ENCODE measurements at regions not wholly inside any gene's neighbourhood (a gene's known extent, or its start where the extent isn't known, plus 50 kb on each side); places are given as distances from the start of the nearest gene placed in this dataset.

DNA sequence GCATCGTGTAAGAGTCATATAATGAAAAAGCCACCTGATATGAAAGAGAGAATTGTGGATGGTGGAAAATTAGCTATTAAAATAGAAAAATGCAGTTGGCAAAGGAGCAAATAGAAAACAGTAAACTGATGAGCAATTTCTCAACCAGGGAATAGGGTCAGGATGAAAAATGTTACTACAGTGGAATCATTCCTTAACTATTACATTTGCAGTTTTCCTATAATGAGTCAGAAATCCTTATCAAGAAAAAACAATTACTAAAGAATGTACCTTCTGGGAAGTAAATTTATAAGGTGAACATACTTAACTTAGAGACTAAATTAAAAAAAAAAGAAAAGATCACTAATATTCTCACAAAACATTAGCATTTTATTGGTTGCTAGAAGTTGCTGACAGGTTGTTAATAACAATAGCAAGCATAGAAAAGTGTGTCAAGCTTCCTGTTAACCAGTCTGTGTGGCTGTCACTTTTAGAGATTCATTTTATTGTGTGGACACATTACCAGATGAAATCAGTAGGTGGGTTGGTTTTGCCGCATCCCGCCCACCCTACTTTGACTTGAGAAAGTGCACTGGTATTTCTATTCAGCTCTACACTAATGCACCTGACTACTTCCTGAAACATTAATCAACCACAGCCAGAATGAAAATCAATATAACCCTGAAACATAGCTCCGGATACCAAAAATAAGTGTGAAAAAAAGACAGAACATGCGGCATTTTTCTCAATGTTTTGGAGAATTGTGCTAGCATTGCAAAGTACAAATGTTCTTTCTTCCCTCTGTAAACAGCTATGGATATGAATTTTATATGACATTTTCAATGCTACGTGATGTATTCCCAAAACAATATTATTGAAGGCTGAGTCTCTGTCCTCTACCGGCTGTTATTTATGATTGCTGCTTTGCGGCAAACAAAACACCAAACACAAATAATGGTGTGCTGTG lies 576.7 kb downstream of the SLC16A7 start:
- no peaks in the 10 kb centered on the region for H3K4me1 ChIP-seq (ENCODE audit: control insufficient read depth, insufficient read depth, low read length)
- ATAC-seq (no peak), DNase-seq (no peak)
- no peak overlapping the region for H3K4me3 ChIP-seq (ENCODE audit: low read length)
- WGBS = 76% methylated on average over 8 of the region's 8 CpGs
- no peaks in the 10 kb centered on the region for H3K9me3 ChIP-seq (ENCODE audit: control insufficient read depth, low read length)
- intact Hi-C loops (cut with DNase I) = no loop called here
- H3K27me3 ChIP-seq (ENCODE audit: control insufficient read depth, insufficient read depth) = no peaks in the 10 kb centered on the region
- no peak overlapping the region for H3K27ac ChIP-seq (ENCODE audit: low read length)

DNA sequence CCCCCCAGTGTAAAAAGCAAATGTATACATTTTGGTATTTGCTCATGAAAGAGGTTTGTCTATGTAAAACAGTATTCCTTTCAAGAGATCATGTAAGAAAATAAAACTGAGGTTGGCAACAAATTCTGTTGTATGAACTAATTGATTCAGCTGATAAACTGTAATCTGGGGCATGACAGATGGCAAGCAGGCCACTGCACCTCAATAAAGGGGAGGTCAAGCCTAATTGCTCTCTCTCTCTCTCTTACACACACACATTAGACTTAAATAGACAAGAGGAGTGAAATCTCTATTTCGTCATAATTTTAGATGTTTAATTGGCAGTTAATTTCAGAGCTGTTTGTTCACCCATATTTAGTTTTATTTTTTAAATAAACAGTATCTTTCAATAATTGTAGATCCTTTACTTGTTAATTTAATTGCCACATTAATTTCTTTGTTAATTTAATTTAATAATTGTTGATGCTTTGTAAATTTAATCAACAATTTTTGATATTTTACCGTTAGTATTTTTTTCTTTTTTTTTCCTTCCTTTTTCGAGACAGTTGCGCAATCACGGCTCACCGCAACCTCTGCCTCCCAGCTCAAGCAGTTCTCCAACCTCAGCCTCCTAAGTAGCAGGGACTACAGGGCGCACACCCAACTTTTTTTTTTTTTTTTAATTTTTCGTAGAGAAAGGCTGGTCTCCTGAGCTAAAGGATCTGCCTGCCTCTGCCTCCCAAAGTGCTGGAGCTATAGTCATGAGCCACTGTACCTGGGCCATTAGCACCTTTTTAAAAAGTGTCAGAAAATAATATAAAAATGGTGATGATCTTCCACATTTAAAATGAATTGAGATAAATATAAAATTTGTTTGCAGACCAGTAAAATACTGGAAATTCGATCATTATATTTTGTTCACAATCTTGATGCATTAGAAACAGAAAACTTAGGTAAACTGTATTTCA lies 577.7 kb downstream of the SLC16A7 start:
- Histone ChIP-seq H3K27ac (ENCODE audit: low read length) (no peak overlapping the region), H3K4me1 (ENCODE audit: control insufficient read depth, insufficient read depth, low read length) (no peaks in the 10 kb centered on the region), H3K4me3 (ENCODE audit: low read length) (no peak overlapping the region), H3K9me3 (ENCODE audit: control insufficient read depth, low read length) (no peaks in the 10 kb centered on the region), H3K27me3 (ENCODE audit: control insufficient read depth, insufficient read depth) (no peaks in the 10 kb centered on the region)
- WGBS = 85% methylated on average over 9 of the region's 9 CpGs
- DNase-seq (no peak), ATAC-seq (no peak)
- intact Hi-C loops (cut with DNase I) = no loop called here

DNA sequence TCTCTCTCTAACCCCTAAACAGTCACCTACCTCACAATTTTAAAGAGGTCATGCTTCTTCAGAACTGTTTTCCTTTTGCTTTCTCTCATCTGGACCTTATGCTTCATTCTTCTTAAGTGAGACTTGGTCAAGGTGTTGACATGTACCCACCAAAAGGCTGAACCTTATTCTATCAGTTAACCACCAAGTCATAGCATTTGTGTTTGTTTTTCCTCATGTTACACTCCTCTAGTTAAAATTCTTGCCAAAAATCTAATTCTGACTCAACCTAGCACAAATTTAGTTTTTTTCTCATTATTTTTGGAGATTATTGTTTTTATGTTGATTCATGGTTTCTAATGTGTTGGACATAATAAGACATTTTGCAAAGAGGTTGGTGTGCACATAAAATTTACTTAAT lies 578.6 kb downstream of the SLC16A7 start:
- no peak for ATAC-seq
- H3K4me3 ChIP-seq (ENCODE audit: low read length) = no peak overlapping the region
- intact Hi-C loops (cut with DNase I) = no loop called here
- H3K27ac ChIP-seq (ENCODE audit: low read length) = no peak overlapping the region
- H3K9me3 ChIP-seq (ENCODE audit: control insufficient read depth, low read length) = no peaks in the 10 kb centered on the region
- H3K4me1 ChIP-seq (ENCODE audit: control insufficient read depth, insufficient read depth, low read length) = no peaks in the 10 kb centered on the region
- DNase-seq = no peak
- H3K27me3 ChIP-seq (ENCODE audit: control insufficient read depth, insufficient read depth) = no peaks in the 10 kb centered on the region

DNA sequence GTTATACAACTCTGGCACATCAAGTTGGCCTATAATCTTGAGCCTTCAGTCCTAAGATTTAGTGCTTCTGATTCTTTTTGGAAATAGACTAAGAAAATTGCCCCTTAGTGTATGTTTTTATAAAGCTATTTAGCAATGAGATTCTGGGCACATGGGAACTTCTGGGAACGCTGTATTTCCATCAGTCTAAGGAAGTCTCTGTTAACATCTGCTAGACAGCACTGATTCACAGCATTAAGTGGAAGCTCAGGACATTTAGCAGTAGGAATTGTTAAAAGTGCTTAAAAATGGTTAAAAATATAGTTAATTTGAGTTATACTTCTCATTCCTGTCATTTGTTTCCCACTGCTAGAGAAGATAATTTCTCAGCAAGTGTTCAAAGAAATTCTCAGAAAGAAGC lies 579.1 kb downstream of the SLC16A7 start:
- Histone ChIP-seq H3K4me1 (ENCODE audit: control insufficient read depth, insufficient read depth, low read length) (no peaks in the 10 kb centered on the region), H3K27ac (ENCODE audit: low read length) (no peak overlapping the region), H3K9me3 (ENCODE audit: control insufficient read depth, low read length) (no peaks in the 10 kb centered on the region), H3K27me3 (ENCODE audit: control insufficient read depth, insufficient read depth) (no peaks in the 10 kb centered on the region), H3K4me3 (ENCODE audit: low read length) (no peak overlapping the region)
- no peak for ATAC-seq
- intact Hi-C loops (cut with DNase I) = no loop called here
- no peak for DNase-seq
- 42% methylated on average over 1 of the region's 1 CpG for WGBS

DNA sequence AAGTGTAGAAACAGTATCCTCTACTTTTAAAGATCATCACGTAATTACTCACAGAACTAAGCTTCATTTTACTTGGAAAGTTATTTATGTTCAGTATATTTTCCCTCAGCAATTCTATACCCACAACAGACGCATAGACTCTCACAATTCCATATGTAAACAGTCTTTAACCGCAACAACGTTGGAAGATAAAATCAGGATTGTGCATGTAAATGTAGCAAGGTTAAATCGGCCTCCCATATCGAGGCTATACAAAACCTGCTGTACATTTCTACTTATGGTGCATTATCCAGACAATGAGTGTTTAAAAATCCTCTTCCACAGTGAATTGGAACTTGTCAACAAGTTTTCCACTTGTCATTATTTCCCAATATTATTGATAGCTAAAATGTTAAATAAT lies 581.1 kb downstream of the SLC16A7 start:
- no peaks in the 10 kb centered on the region for H3K4me1 ChIP-seq (ENCODE audit: control insufficient read depth, insufficient read depth, low read length)
- DNase-seq (no peak), ATAC-seq (no peak)
- no peaks in the 10 kb centered on the region for H3K27me3 ChIP-seq (ENCODE audit: control insufficient read depth, insufficient read depth)
- H3K4me3 ChIP-seq (ENCODE audit: low read length) = no peak overlapping the region
- 84% methylated on average over 6 of the region's 6 CpGs for WGBS
- H3K9me3 ChIP-seq (ENCODE audit: control insufficient read depth, low read length) = no peaks in the 10 kb centered on the region
- intact Hi-C loops (cut with DNase I) = no loop called here
- H3K27ac ChIP-seq (ENCODE audit: low read length) = no peak overlapping the region

DNA sequence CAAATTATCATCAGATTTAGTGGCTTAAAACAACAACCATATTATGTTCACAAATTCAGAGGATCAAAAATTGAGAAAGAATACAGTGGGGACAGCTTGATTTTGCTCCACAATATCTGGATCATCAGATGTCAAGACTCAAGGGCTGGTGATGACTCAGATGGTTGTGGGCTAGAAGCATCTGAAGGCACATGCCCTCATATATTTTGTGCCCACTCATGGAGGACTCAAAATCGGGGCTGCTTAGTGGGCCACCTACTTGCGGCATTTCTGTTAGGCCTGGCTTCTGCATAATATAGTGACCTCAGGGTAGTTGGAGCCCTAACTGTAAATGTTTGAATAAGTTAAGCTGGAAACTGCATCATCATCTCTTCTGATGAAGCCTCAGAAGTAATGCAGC lies 584.5 kb downstream of the SLC16A7 start:
- WGBS = 83% methylated on average over 2 of the region's 2 CpGs
- no peak overlapping the region for H3K27ac ChIP-seq (ENCODE audit: low read length)
- DNase-seq = no peak

DNA sequence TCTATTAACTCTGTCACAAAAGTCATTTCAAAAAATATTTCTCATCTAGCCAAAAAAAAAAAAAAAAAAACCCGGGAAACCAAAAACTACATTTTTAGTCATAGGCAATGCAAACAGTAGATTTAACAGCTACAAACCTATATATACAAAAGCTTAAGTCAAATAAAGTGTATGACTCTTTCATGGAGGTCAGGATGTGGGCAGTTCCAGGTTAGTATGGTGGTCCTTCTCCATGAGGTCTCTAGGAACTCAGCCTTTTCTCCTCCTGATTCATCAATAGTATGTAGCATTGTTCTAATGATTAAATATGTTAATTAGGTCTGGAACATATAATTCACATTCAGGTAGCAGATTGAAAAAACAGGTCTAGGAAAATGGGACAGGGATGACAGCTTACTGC lies 586.5 kb downstream of the SLC16A7 start:
- Histone ChIP-seq H3K9me3 (ENCODE audit: control insufficient read depth, low read length) (no peaks in the 10 kb centered on the region), H3K4me3 (ENCODE audit: low read length) (no peak overlapping the region), H3K27me3 (ENCODE audit: control insufficient read depth, insufficient read depth) (no peaks in the 10 kb centered on the region), H3K27ac (ENCODE audit: low read length) (no peak overlapping the region), H3K4me1 (ENCODE audit: control insufficient read depth, insufficient read depth, low read length) (no peaks in the 10 kb centered on the region)
- DNase-seq = no peak
- 95% methylated on average over 1 of the region's 1 CpG for WGBS
- intact Hi-C loops (cut with DNase I) = no loop called here
- ATAC-seq = no peak

More for the DNA sequence above, 584.5 kb downstream of the SLC16A7 start:
- Histone ChIP-seq H3K27me3 (ENCODE audit: control insufficient read depth, insufficient read depth) (no peaks in the 10 kb centered on the region), H3K9me3 (ENCODE audit: control insufficient read depth, low read length) (no peaks in the 10 kb centered on the region), H3K4me1 (ENCODE audit: control insufficient read depth, insufficient read depth, low read length) (no peaks in the 10 kb centered on the region), H3K4me3 (ENCODE audit: low read length) (no peak overlapping the region)
- intact Hi-C loops (cut with DNase I) = no loop called here
- ATAC-seq = no peak

DNA sequence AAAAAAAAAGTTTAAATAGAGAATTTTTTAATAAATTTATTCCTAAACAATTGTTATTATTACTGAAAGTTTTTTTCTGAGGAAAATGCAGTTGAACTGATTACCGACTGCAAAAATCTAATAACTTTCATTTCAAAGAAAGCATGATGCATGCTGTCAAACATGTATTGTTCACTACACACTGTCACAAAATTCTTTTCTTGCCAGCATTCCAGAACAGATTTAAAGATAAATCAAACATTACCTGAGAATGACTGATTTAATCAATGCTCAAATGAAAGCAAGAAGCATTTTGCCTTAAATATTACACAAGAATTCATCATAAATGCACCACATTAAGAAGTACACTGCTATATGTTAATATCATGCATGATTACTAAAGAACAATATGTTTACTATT lies 588.3 kb downstream of the SLC16A7 start:
- no peaks in the 10 kb centered on the region for H3K9me3 ChIP-seq (ENCODE audit: control insufficient read depth, low read length)
- ATAC-seq = no peak
- no peak overlapping the region for H3K4me3 ChIP-seq (ENCODE audit: low read length)
- no peak overlapping the region for H3K27ac ChIP-seq (ENCODE audit: low read length)
- intact Hi-C loops (cut with DNase I) = no loop called here
- DNase-seq = no peak
- no peaks in the 10 kb centered on the region for H3K27me3 ChIP-seq (ENCODE audit: control insufficient read depth, insufficient read depth)
- H3K4me1 ChIP-seq (ENCODE audit: control insufficient read depth, insufficient read depth, low read length) = no peaks in the 10 kb centered on the region
- WGBS = 92% methylated on average over 1 of the region's 1 CpG

DNA sequence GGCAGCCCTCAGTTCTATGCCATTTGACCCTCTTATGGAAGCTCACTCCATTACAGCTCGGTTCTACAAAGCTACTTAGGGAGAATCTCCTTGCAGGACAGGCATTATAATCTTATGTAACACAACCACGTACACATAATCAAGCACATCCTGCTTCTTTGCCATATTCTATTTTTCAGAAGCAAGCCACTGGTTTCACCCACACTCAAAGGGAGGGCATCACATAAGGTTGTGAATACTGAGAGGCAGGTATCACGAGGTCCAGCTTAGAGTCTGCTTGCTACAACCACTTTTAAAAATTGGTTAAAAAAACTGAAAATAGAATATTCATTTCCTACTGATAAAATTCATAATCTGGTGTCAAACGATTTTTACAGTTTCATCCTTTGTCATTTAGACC lies 589.2 kb downstream of the SLC16A7 start:
- no peaks in the 10 kb centered on the region for H3K4me1 ChIP-seq (ENCODE audit: control insufficient read depth, insufficient read depth, low read length)
- no peak overlapping the region for H3K27ac ChIP-seq (ENCODE audit: low read length)
- no peak overlapping the region for H3K4me3 ChIP-seq (ENCODE audit: low read length)
- H3K9me3 ChIP-seq (ENCODE audit: control insufficient read depth, low read length) = no peaks in the 10 kb centered on the region
- intact Hi-C loops (cut with DNase I) = no loop called here
- DNase-seq (no peak), ATAC-seq (no peak)
- WGBS = 70% methylated on average over 4 of the region's 4 CpGs
- H3K27me3 ChIP-seq (ENCODE audit: control insufficient read depth, insufficient read depth) = no peaks in the 10 kb centered on the region

DNA sequence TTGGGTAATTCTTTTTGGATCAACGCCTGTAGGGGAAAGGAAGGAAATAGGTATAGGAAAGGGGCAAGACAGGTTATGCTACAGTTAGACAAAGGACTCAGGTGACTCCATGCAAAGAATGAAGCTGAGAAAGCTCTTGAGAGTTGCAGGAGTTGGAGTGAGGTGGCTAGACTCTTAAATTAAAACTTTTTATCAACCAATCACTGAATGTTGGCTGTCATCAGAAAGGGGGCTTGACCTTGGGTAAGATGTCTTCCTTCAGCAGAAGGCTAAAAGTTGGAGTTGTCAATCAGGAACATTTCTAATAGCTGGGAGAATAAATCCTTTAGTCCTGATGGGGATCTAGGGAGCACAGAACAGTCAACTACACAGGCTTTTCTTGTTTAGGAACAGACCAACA lies 595.4 kb downstream of the SLC16A7 start:
- intact Hi-C loops (cut with DNase I) = no loop called here
- H3K9me3 ChIP-seq (ENCODE audit: control insufficient read depth, low read length) = no peaks in the 10 kb centered on the region
- H3K27ac ChIP-seq (ENCODE audit: low read length) = no peak overlapping the region
- no peaks in the 10 kb centered on the region for H3K4me1 ChIP-seq (ENCODE audit: control insufficient read depth, insufficient read depth, low read length)
- DNase-seq = no peak
- WGBS = 65% methylated on average over 1 of the region's 1 CpG
- no peak for ATAC-seq
- no peak overlapping the region for H3K4me3 ChIP-seq (ENCODE audit: low read length)
- H3K27me3 ChIP-seq (ENCODE audit: control insufficient read depth, insufficient read depth) = no peaks in the 10 kb centered on the region

DNA sequence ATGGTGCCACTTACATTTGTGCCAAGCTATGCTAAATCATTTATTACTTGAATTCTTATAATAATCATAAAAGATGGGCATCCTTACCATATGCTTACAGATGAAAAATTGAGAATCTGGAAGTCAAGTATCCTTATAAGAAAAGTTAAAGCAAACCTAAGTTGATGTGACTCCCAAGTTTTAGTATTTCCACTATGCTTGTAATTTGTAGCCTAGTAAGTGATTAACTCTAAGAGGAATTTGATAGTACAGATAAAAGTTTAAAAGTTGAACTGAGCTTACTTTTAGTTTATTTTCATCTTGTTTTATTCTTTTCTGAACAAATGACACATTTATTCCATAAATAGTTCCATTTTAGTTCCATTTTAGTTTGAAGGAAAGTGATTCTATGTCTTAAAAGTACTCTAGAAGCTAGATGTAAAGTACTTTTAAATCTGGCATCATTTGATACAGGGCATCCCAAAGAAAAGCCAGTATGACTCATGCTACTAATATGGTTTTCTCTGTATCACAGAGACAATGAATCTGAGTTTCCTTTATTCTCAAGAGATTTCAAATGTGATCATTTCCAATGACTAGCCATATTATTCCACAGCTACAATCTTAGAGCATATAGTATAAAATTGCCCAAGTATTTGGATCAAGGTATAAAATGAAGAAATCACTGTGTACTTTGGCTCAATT lies 596.0 kb downstream of the SLC16A7 start:
- Histone ChIP-seq H3K27me3 (ENCODE audit: control insufficient read depth, insufficient read depth) (no peaks in the 10 kb centered on the region), H3K27ac (ENCODE audit: low read length) (no peak overlapping the region), H3K9me3 (ENCODE audit: control insufficient read depth, low read length) (no peaks in the 10 kb centered on the region), H3K4me1 (ENCODE audit: control insufficient read depth, insufficient read depth, low read length) (no peaks in the 10 kb centered on the region), H3K4me3 (ENCODE audit: low read length) (no peak overlapping the region)
- DNase-seq (no peak), ATAC-seq (no peak)
- intact Hi-C loops (cut with DNase I) = no loop called here
